Adipocyte (in vitro differentiated cells): ENCODE measurements at regions not wholly inside any gene's neighbourhood (a gene's known extent, or its start where the extent isn't known, plus 50 kb on each side); places are given as distances from the start of the nearest gene placed in this dataset.
"Not testable (repeated sequence)": the region's sequence is repeated elsewhere in the genome, so short reads cannot be mapped to it uniquely, and the experiment has no call there.

Experiments
- DNase-seq: peaks from one replicate; pipeline ENCODE4 v3.0.0-alpha.2; 2015; ENCODE audit warnings: low read depth
- H3K27me3 ChIP-seq: replicated peaks from 2 replicates; pipeline ENCODE4 v1.7.0; 2013; ENCODE audit warnings: mild to moderate bottlenecking, low read length, moderate library complexity; ENCODE audit not compliant: control insufficient read depth, insufficient read depth
- H3K36me3 ChIP-seq: 2 replicates; pipeline ENCODE4 v1.7.0; 2013; ENCODE audit warnings: low read length, mild to moderate bottlenecking, moderate library complexity; ENCODE audit not compliant: control insufficient read depth, insufficient read depth, severe bottlenecking
- H3K4me1 ChIP-seq: 2 replicates; pipeline ENCODE4 v1.7.0; 2013; ENCODE audit warnings: mild to moderate bottlenecking, low read length, moderate library complexity; ENCODE audit not compliant: control insufficient read depth, insufficient read depth
- H3K4me3 ChIP-seq: 2 replicates; pipeline ENCODE4 v1.7.0; 2013; ENCODE audit warnings: mild to moderate bottlenecking, low read length, moderate library complexity
- H3K9ac ChIP-seq: 2 replicates; pipeline ENCODE4 v1.7.0; 2013; ENCODE audit warnings: mild to moderate bottlenecking, low read length, moderate library complexity
- H3K9me3 ChIP-seq: 2 replicates; pipeline ENCODE4 v1.7.0; 2013; ENCODE audit warnings: mild to moderate bottlenecking, low read length, moderate library complexity; ENCODE audit not compliant: control insufficient read depth

- Histone ChIP-seq H3K4me3 (no peak overlapping the region), H3K4me1 (peaks cover 38% of the 10 kb centered on the region), H3K9me3 (no peaks in the 10 kb centered on the region), H3K36me3 (no peaks in the 10 kb centered on the region), H3K27me3 (no peaks in the 10 kb centered on the region), H3K9ac (no peak overlapping the region)
- no peak for DNase-seq
These were observed 93.9 kb downstream of the TEX35 start for GRCh38 chr1:178606839-178607238.

GRCh38 chr1:178607718-178608408 lies 95.0 kb downstream of the TEX35 start:
- Histone ChIP-seq H3K36me3 (no peaks in the 10 kb centered on the region), H3K9ac (peak overlapping the region; percentile 73), H3K9me3 (no peaks in the 10 kb centered on the region), H3K4me3 (peak overlapping the region; percentile 6), H3K27me3 (no peaks in the 10 kb centered on the region), H3K4me1 (peaks cover 48% of the 10 kb centered on the region)
- DNase-seq: no peak

- Histone ChIP-seq H3K27me3 (no peaks in the 10 kb centered on the region), H3K36me3 (no peaks in the 10 kb centered on the region), H3K9me3 (no peaks in the 10 kb centered on the region), H3K9ac (peak overlapping the region; percentile 73), H3K4me1 (peaks cover 48% of the 10 kb centered on the region), H3K4me3 (peak overlapping the region; percentile 61)
- DNase-seq: peak; percentile 89
These were observed 96.1 kb downstream of the TEX35 start for GRCh38 chr1:178609015-178609414.

GRCh38 chr1:178610690-178611410 lies 97.9 kb downstream of the TEX35 start:
- DNase-seq: peak; percentile 72
- Histone ChIP-seq H3K4me1 (peaks cover 48% of the 10 kb centered on the region), H3K9ac (peak overlapping the region; percentile 75), H3K4me3 (peak overlapping the region; percentile 35)
- not testable (repeated sequence) for H3K36me3 ChIP-seq, H3K27me3 ChIP-seq, H3K9me3 ChIP-seq

GRCh38 chr1:178612261-178612660 lies 99.4 kb downstream of the TEX35 start:
- no peak overlapping the region for H3K4me3 ChIP-seq
- H3K4me1 ChIP-seq: peaks cover 48% of the 10 kb centered on the region
- DNase-seq: peak; percentile 72
- H3K9me3 ChIP-seq: no peaks in the 10 kb centered on the region
- H3K9ac ChIP-seq: peak overlapping the region; percentile 75
- H3K27me3 ChIP-seq: no peaks in the 10 kb centered on the region
- H3K36me3 ChIP-seq: no peaks in the 10 kb centered on the region

- Histone ChIP-seq H3K4me1 (peaks cover 38% of the 10 kb centered on the region), H3K9ac (no peak overlapping the region), H3K4me3 (no peak overlapping the region), H3K9me3 (no peaks in the 10 kb centered on the region), H3K27me3 (no peaks in the 10 kb centered on the region), H3K36me3 (no peaks in the 10 kb centered on the region)
- no peak for DNase-seq
These were observed 100.5 kb downstream of the TEX35 start for GRCh38 chr1:178613271-178613945.

- Histone ChIP-seq H3K4me1 (peaks cover 30% of the 10 kb centered on the region), H3K27me3 (no peaks in the 10 kb centered on the region), H3K9me3 (no peaks in the 10 kb centered on the region), H3K36me3 (no peaks in the 10 kb centered on the region), H3K9ac (no peak overlapping the region), H3K4me3 (no peak overlapping the region)
- no peak for DNase-seq
These were observed 101.4 kb downstream of the TEX35 start for GRCh38 chr1:178614286-178614685.

- Histone ChIP-seq H3K27me3 (no peaks in the 10 kb centered on the region), H3K4me1 (no peaks in the 10 kb centered on the region), H3K9ac (no peak overlapping the region), H3K4me3 (no peak overlapping the region), H3K9me3 (no peaks in the 10 kb centered on the region), H3K36me3 (no peaks in the 10 kb centered on the region)
- no peak for DNase-seq
These were observed 105.8 kb upstream of the RALGPS2 start for GRCh38 chr1:178619042-178619927.

- Histone ChIP-seq H3K4me3 (no peak overlapping the region), H3K27me3 (no peaks in the 10 kb centered on the region), H3K36me3 (no peaks in the 10 kb centered on the region), H3K9me3 (no peaks in the 10 kb centered on the region), H3K4me1 (no peaks in the 10 kb centered on the region), H3K9ac (no peak overlapping the region)
- no peak for DNase-seq
These were observed 104.2 kb upstream of the RALGPS2 start for GRCh38 chr1:178620584-178621475.

GRCh38 chr1:178621822-178622221 lies 103.2 kb upstream of the RALGPS2 start:
- no peak for DNase-seq
- no peaks in the 10 kb centered on the region for H3K27me3 ChIP-seq
- no peaks in the 10 kb centered on the region for H3K4me1 ChIP-seq
- no peaks in the 10 kb centered on the region for H3K9me3 ChIP-seq
- H3K9ac ChIP-seq: no peak overlapping the region
- H3K4me3 ChIP-seq: no peak overlapping the region
- H3K36me3 ChIP-seq: no peaks in the 10 kb centered on the region
